Activated B cell treated with CpG ODN at 0.5 μM for 24 hours (primary cell): ENCODE measurements at regions not wholly inside any gene's neighbourhood (a gene's known extent, or its start where the extent isn't known, plus 50 kb on each side); places are given as distances from the start of the nearest gene placed in this dataset.
"Not testable (repeated sequence)": the region's sequence is repeated elsewhere in the genome, so short reads cannot be mapped to it uniquely, and the experiment has no call there.

Experiments
- ATAC-seq: fragments of 200-7000 bp; cut with Tn5 transposase; one replicate; pipeline ENCODE4 v1.10.0; 2021; ENCODE audit warnings: low read depth, mild to moderate bottlenecking, moderate library complexity
- CTCF ChIA-PET: fragments of 350-600 bp; sonication (Branson Sonifier 250); formaldehyde crosslinking; loops from one replicate; lab custom pipeline; 2021; ENCODE audit warnings: antibody characterized with exemption; lab: Charles Lee
- POLR2A ChIA-PET: fragments of 350-600 bp; sonication (Branson Sonifier 250); formaldehyde crosslinking; loops from one replicate; lab custom pipeline; 2021; ENCODE audit warnings: antibody characterized with exemption; lab: Charles Lee
- DNase-seq: peaks from one replicate; pipeline ENCODE4 v3.0.0; 2022
- H3K27ac Mint-ChIP-seq: one replicate; pipeline ENCODE4 v1.8.0; 2020; ENCODE audit warnings: mixed read lengths
- H3K27me3 Mint-ChIP-seq: one replicate; pipeline ENCODE4 v1.8.0; 2021; ENCODE audit warnings: mixed read lengths
- H3K36me3 Mint-ChIP-seq: one replicate; pipeline ENCODE4 v1.8.0; 2021; ENCODE audit warnings: low read depth, mixed read lengths
- H3K4me1 Mint-ChIP-seq: one replicate; pipeline ENCODE4 v1.8.0; 2021; ENCODE audit warnings: mixed read lengths
- H3K4me3 Mint-ChIP-seq: one replicate; pipeline ENCODE4 v1.8.0; 2020; ENCODE audit warnings: mild to moderate bottlenecking, mixed read lengths
- H3K9me3 Mint-ChIP-seq: one replicate; pipeline ENCODE4 v1.8.0; 2020; ENCODE audit warnings: mixed read lengths
- CTCF ChIP-seq: fragments of 200-600 bp; IDR thresholded peaks from one replicate; pipeline ENCODE4 v1.8.0; 2022; ENCODE audit warnings: antibody characterized with exemption, mild to moderate bottlenecking
- intact Hi-C: fragments of 100-400 bp; cut with micrococcal nuclease; formaldehyde crosslinking; loops from one replicate; pipeline ENCODE4 v1.15.1; 2024

GRCh38 chr20:58575776-58576602 lies 60.8 kb upstream of the APCDD1L start:
- Mint-ChIP-seq H3K36me3 (no peaks in the 10 kb centered on the region), H3K4me1 (no peaks in the 10 kb centered on the region), H3K4me3 (no peak overlapping the region), H3K9me3 (no peaks in the 10 kb centered on the region), H3K27ac (no peak overlapping the region), H3K27me3 (peaks cover 28% of the 10 kb centered on the region)
- POLR2A ChIA-PET: no interaction called here
- no peak for DNase-seq
- TF ChIP-seq CTCF: no peak
- intact Hi-C loops: no loop called here
- CTCF ChIA-PET: no interaction called here
- no peak for ATAC-seq

- Mint-ChIP-seq H3K27me3 (peaks cover 36% of the 10 kb centered on the region), H3K4me3 (no peak overlapping the region), H3K27ac (no peak overlapping the region), H3K9me3 (no peaks in the 10 kb centered on the region), H3K4me1 (no peaks in the 10 kb centered on the region), H3K36me3 (no peaks in the 10 kb centered on the region)
- ChIA-PET CTCF (no interaction called here), POLR2A (no interaction called here)
- TF ChIP-seq CTCF: no peak
- no peak for DNase-seq
- ATAC-seq: no peak
- intact Hi-C loops: no loop called here
These were observed 59.3 kb upstream of the APCDD1L start for GRCh38 chr20:58574469-58574868.

- H3K36me3 Mint-ChIP-seq: no peaks in the 10 kb centered on the region
- ChIA-PET POLR2A (no interaction called here), CTCF (no interaction called here)
- DNase-seq (no peak), ATAC-seq (no peak)
- H3K27me3 Mint-ChIP-seq: peaks cover 39% of the 10 kb centered on the region
- H3K4me3 Mint-ChIP-seq: no peak overlapping the region
- TF ChIP-seq CTCF: no peak
- intact Hi-C loops: no loop called here
- no peaks in the 10 kb centered on the region for H3K4me1 Mint-ChIP-seq
- H3K27ac Mint-ChIP-seq: no peak overlapping the region
- no peaks in the 10 kb centered on the region for H3K9me3 Mint-ChIP-seq
These were observed 58.8 kb upstream of the APCDD1L start for GRCh38 chr20:58573986-58574385.

GRCh38 chr20:58573257-58573656 lies 58.1 kb upstream of the APCDD1L start:
- no peaks in the 10 kb centered on the region for H3K9me3 Mint-ChIP-seq
- ATAC-seq: no peak
- ChIA-PET CTCF (no interaction called here), POLR2A (no interaction called here)
- H3K27me3 Mint-ChIP-seq: peaks cover 36% of the 10 kb centered on the region
- no peak for TF ChIP-seq CTCF
- H3K4me3 Mint-ChIP-seq: no peak overlapping the region
- no peak overlapping the region for H3K27ac Mint-ChIP-seq
- H3K4me1 Mint-ChIP-seq: no peaks in the 10 kb centered on the region
- intact Hi-C loops: no loop called here
- no peaks in the 10 kb centered on the region for H3K36me3 Mint-ChIP-seq
- no peak for DNase-seq

- DNase-seq, H3K4me1 Mint-ChIP-seq, H3K36me3 Mint-ChIP-seq, H3K9me3 Mint-ChIP-seq, H3K27ac Mint-ChIP-seq, intact Hi-C loops, H3K4me3 Mint-ChIP-seq, CTCF ChIA-PET, POLR2A ChIA-PET, ATAC-seq: not testable (repeated sequence)
- H3K27me3 Mint-ChIP-seq: peaks cover 32% of the 10 kb centered on the region
These were observed 57.2 kb upstream of the APCDD1L start for GRCh38 chr20:58572428-58572763.
